ENCODE measurements at regions not wholly inside any gene's neighbourhood (a gene's known extent, or its start where the extent isn't known, plus 50 kb on each side); places are given as distances from the start of the nearest gene placed in this dataset.

DNA sequence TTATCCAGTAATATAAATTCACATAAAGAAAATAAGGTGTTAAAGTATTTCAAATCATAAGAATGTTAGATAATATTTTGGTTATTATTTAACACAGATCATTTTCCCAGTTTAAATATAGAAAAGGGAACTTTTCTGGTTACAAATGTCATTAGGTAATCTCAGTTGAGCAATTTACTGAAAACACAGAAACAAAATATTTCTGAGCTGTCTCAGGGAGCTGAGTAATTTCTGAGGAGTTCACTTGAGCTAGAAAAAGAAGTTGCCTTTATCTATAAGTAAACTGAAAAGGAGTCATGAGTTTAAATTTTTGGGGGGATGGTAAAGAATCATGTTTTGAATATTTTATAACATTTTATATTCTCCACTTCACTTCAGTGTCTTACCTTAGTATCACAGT, 855.4 kb upstream of the ARPP21 start:
- no peak for TF ChIP-seq GATA2 (IDR thresholded peaks at IDR 0.05; ENCODE audit: insufficient read depth, insufficient read length, low read depth, low read length)
- no peak for TF ChIP-seq JUN (IDR thresholded peaks at IDR 0.05; ENCODE audit: borderline replicate concordance, insufficient read depth, insufficient read length, low read depth)
- TF ChIP-seq, protein P1, sequence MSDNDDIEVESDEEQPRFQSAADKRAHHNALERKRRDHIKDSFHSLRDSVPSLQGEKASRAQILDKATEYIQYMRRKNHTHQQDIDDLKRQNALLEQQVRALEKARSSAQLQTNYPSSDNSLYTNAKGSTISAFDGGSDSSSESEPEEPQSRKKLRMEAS (IDR thresholded peaks at IDR 0.05; ENCODE audit: insufficient read depth, insufficient read length): no peak
- no peak for TF ChIP-seq FOS (IDR thresholded peaks at IDR 0.05; ENCODE audit: borderline replicate concordance, insufficient read depth, low read length)
- no peak for TF ChIP-seq CTCF (IDR thresholded peaks at IDR 0.05; ENCODE audit: extremely low read depth in 1 of 2, insufficient read depth in 1 of 2, low read depth in 1 of 2, low read length in 2 of 2)
- no peak for TF ChIP-seq EZH2 (IDR thresholded peaks at IDR 0.05; ENCODE audit: borderline replicate concordance, low read depth, low read length, severe bottlenecking)
- no peak for TF ChIP-seq POLR2A (IDR thresholded peaks at IDR 0.05; ENCODE audit: low read depth, low read length)
- TF ChIP-seq POLR2AphosphoS5 (IDR thresholded peaks at IDR 0.05; ENCODE audit: insufficient read depth, low read depth, low read length): no peak
- no peak for TF ChIP-seq MYC (IDR thresholded peaks at IDR 0.05; ENCODE audit: low read depth, low read length)
- Histone ChIP-seq H3K79me2 (ENCODE audit: control insufficient read depth, insufficient read depth, low read length) (no peaks in the 10 kb centered on the region), H4K20me1 (replicated peaks; ENCODE audit: control insufficient read depth, extremely low read depth, insufficient read depth, low read length) (no peaks in the 10 kb centered on the region), H3K9me1 (replicated peaks; ENCODE audit: control insufficient read depth, extremely low read depth, insufficient read depth, low read length) (no peaks in the 10 kb centered on the region), H2AFZ (ENCODE audit: low read depth, low read length) (no peak overlapping the region), H3K4me1 (ENCODE audit: control insufficient read depth, extremely low read depth, insufficient read depth, low read length) (no peaks in the 10 kb centered on the region), H3K27me3 (ENCODE audit: control insufficient read depth in 2 of 2, insufficient read depth in 2 of 2, low read length in 2 of 2) (no peaks in the 10 kb centered on the region), H3K4me2 (ENCODE audit: insufficient read depth, low read length) (no peak overlapping the region), H3K9ac (replicated peaks; ENCODE audit: extremely low read depth, insufficient read depth, low read length) (no peak overlapping the region), H3K9me3 (replicated peaks; ENCODE audit: control insufficient read depth, insufficient read depth, low read length) (no peaks in the 10 kb centered on the region), H3K36me3 (ENCODE audit: control insufficient read depth in 2 of 2, extremely low read depth in 1 of 2, insufficient read depth in 2 of 2, low read length in 2 of 2) (no peaks in the 10 kb centered on the region), H3K4me3 (replicated peaks in 1 of 3; ENCODE audit: insufficient read depth in 1 of 3, low read depth in 1 of 3, low read length in 3 of 3) (no peak overlapping the region), H3K27ac (ENCODE audit: insufficient read depth, low read depth, low read length) (no peak overlapping the region)
- ChIA-PET POLR2A (no interaction called here), CTCF (no interaction called here)
- DNase-seq (ENCODE audit: low read depth, low spot score) (no peak), FAIRE-seq (no peak)
- intact Hi-C loops (cut with micrococcal nuclease) (no loop called here), dilution Hi-C loops (cut with MboI; ENCODE audit: extremely low pct_ligation_motif_present, low sequenced_read_pairs) (no loop called here)
- no TSS peak for BruUV-seq (replicated peaks)

All from endothelial cell of umbilical vein (primary cell).